HAP-1 (cell line): ENCODE measurements at regions not wholly inside any gene's neighbourhood (a gene's known extent, or its start where the extent isn't known, plus 50 kb on each side); places are given as distances from the start of the nearest gene placed in this dataset.
"Not testable (repeated sequence)": the region's sequence is repeated elsewhere in the genome, so short reads cannot be mapped to it uniquely, and the experiment has no call there.

Experiments
- DNase-seq, 2 experiments: peaks; one replicate each; pipeline ENCODE4 v3.0.0-alpha.2; 2016 to 2020; ENCODE audit warnings: low spot score in 2 of 2
- H3K27me3 ChIP-seq: fragments of 250-450 bp; sonication (Bioruptor Pico); 2 replicates; pipeline ENCODE4 v1.5.1; 2020; ENCODE audit warnings: low read depth, mild to moderate bottlenecking, moderate library complexity
- H3K36me3 ChIP-seq: fragments of 250-450 bp; sonication (Bioruptor Pico); replicated peaks from 2 replicates; pipeline ENCODE4 v1.5.1; 2020; ENCODE audit warnings: mild to moderate bottlenecking
- H3K4me1 ChIP-seq: fragments of 250-450 bp; sonication (Bioruptor Pico); 2 replicates; pipeline ENCODE4 v1.5.1; 2020; ENCODE audit warnings: mild to moderate bottlenecking
- H3K4me3 ChIP-seq: fragments of 250-450 bp; sonication (Bioruptor Pico); 2 replicates; pipeline ENCODE4 v1.5.1; 2020; ENCODE audit warnings: mild to moderate bottlenecking, moderate library complexity
- H3K9me3 ChIP-seq: fragments of 250-450 bp; sonication (Bioruptor Pico); 2 replicates; pipeline ENCODE4 v1.5.1; 2020; ENCODE audit warnings: mild to moderate bottlenecking, moderate library complexity
- in situ Hi-C: fragments of 300-500 bp; cut with MboI; formaldehyde crosslinking; loops from 3 replicates; pipeline ENCODE4 v1.14.3; 2020; ENCODE audit warnings: low sequenced_read_pairs, inconsistent platforms, mixed read lengths

DNA sequence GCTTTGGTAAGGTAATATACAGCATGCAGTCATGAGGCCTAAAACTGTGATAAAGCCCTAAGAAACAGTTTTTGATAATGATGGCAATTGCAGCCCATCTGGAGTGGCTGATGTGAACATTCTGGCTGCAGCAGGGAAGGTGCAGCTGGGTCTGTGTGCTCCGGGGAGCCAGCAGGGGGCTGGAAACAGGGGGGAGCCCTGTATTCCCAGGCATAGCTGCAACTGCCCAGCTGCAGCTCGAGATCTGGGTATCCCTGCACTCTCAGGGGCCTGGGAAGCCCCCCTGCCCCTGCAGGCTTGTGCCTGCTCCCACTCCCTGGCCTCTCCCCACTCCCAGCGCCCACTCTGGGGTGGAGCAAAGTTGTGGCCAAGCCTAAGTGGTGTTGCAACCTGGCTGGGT, 95.6 kb downstream of the RRAGB start:
- Histone ChIP-seq H3K4me3 (no peak overlapping the region), H3K36me3 (no peaks in the 10 kb centered on the region), H3K9me3 (no peaks in the 10 kb centered on the region), H3K4me1 (no peaks in the 10 kb centered on the region), H3K27me3 (no peaks in the 10 kb centered on the region)
- in situ Hi-C loops = no loop called here
- DNase-seq = no peak

GRCh38 chrX:55815546-55815945, 98.0 kb downstream of the RRAGB start:
- no peak for DNase-seq
- Histone ChIP-seq H3K4me1 (no peaks in the 10 kb centered on the region), H3K36me3 (no peaks in the 10 kb centered on the region), H3K4me3 (no peak overlapping the region), H3K27me3 (no peaks in the 10 kb centered on the region), H3K9me3 (no peaks in the 10 kb centered on the region)
- in situ Hi-C loops = no loop called here

DNA sequence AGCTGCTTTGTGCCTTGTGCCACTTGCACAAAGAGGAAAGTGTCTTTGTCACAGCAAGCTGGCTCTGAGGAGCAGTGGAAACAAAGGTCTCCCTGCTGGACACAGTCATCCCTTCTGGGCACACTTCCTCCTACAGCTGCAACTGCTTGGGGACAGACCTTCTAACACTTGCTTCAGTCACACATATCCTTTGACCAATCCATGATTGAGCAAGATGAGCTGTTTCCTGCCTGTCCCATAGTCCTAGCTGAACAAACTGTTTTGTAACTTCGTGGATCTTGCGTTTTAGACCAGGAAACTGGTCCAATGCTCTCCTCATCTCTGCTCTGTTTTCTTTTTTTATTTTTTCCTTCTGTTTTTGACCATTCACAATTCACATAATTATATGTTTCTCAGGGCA, 98.5 kb downstream of the RRAGB start:
- H3K4me1 ChIP-seq = no peaks in the 10 kb centered on the region
- H3K4me3 ChIP-seq = no peak overlapping the region
- H3K36me3 ChIP-seq = no peaks in the 10 kb centered on the region
- H3K9me3 ChIP-seq = no peaks in the 10 kb centered on the region
- no peak for DNase-seq
- no peaks in the 10 kb centered on the region for H3K27me3 ChIP-seq
- in situ Hi-C loops = no loop called here

- in situ Hi-C loops = no loop called here
- Histone ChIP-seq H3K27me3 (no peaks in the 10 kb centered on the region), H3K9me3 (no peaks in the 10 kb centered on the region), H3K36me3 (no peaks in the 10 kb centered on the region), H3K4me3 (no peak overlapping the region), H3K4me1 (no peaks in the 10 kb centered on the region)
- no peak for DNase-seq
Measured at GRCh38 chrX:55818673-55819375, 101.3 kb downstream of the RRAGB start.

- in situ Hi-C loops = no loop called here
- no peaks in the 10 kb centered on the region for H3K4me1 ChIP-seq
- H3K4me3 ChIP-seq = no peak overlapping the region
- H3K36me3 ChIP-seq = no peaks in the 10 kb centered on the region
- DNase-seq = peak in 1 of 2 experiments; percentile 17
- no peaks in the 10 kb centered on the region for H3K9me3 ChIP-seq
- no peaks in the 10 kb centered on the region for H3K27me3 ChIP-seq
Measured at GRCh38 chrX:55839485-55839884, 121.9 kb downstream of the RRAGB start.

DNA sequence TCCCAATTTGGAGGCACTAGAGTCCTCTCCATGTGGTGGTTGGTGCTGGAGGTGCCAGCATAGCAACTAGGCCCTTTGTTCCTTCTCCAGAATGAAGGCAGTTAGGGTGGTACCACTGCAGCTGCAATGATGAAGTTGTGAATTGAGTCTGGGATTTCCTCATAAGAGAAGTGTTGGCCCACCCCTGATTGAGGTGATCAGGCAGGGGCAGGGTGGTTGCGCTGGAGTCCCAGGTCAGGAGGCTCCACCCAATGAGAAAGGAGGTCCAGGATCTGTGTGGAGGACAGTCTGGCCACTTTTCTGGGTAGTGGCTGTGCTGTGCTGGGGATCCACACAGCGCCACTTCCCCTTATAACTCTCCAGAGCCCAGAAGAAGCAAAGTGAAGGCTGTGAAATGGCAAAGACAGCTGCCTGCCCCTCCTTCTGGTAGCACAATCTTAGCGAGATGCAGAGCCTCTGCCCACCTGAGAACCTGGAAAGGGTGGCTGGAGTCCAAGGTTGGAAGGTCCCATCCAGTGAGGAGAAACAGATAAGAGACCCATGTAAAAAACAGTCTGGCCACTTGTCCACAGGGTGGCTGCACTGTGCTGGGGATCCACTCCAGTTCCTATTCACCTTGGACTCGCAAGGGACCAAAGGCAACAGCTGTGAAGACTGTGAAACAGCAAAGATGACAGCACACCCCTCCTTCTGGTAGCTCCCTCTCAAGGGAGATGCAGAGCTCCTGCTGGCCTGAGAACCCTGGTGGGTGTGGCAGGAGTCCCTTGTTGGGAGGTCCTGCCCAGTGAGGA, 124.6 kb downstream of the RRAGB start:
- H3K4me3 ChIP-seq = no peak overlapping the region
- in situ Hi-C loops = no loop called here

DNA sequence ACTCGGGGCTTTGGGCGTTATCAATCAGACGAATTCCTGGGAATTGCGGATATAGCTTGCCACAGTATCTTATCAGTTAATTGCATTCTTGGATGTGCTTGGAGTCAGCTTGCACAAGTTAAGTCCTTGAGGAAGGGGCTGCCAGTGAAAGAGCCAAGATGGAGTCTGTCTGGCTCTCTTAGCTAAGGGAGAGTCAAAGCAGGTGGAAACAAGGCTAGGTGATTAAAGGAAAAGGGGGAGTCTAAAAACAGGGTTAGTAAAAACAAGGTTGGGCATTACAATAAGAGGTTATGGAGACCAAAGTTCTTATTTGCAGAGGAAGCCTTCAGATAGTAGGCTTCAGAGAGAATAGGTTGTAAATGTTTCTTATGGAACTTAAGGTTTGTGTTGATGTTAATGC, 149.2 kb downstream of the RRAGB start:
- H3K36me3 ChIP-seq, H3K4me1 ChIP-seq, H3K4me3 ChIP-seq, H3K27me3 ChIP-seq, DNase-seq, in situ Hi-C loops, H3K9me3 ChIP-seq: not testable (repeated sequence)

More for the DNA sequence above, 124.6 kb downstream of the RRAGB start:
- Histone ChIP-seq H3K36me3 (no peaks in the 10 kb centered on the region), H3K9me3 (no peaks in the 10 kb centered on the region), H3K27me3 (no peaks in the 10 kb centered on the region), H3K4me1 (no peaks in the 10 kb centered on the region)
- no peak for DNase-seq

DNA sequence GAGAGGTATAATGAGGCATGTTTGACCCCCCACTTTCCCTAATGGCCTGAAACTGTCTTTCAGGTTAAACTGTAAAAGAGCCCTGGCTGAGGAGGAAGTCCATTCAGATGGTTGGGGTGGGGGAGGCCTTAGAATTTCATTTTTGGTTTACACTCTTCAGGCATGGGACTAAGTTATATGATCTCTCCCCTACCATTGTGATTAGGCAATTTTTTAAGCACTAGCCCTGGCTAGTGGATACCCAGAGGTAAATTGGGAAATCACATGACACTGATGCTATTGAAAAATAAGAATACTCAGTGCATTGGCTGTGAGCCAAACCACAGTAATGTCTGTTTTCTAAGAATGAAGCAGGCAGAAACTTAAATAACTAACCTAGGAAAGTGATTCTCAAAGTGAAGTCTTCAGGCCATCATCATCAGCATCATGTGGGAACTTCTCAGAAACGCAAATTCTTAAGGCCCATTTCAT, 149.7 kb downstream of the RRAGB start:
- Histone ChIP-seq H3K4me1 (no peaks in the 10 kb centered on the region), H3K4me3 (no peak overlapping the region), H3K27me3 (no peaks in the 10 kb centered on the region), H3K36me3 (no peaks in the 10 kb centered on the region), H3K9me3 (no peaks in the 10 kb centered on the region)
- in situ Hi-C loops = no loop called here
- DNase-seq = no peak

- no peaks in the 10 kb centered on the region for H3K27me3 ChIP-seq
- in situ Hi-C loops = no loop called here
- H3K4me1 ChIP-seq = no peaks in the 10 kb centered on the region
- H3K36me3 ChIP-seq = no peaks in the 10 kb centered on the region
- H3K9me3 ChIP-seq = no peaks in the 10 kb centered on the region
- H3K4me3 ChIP-seq = no peak overlapping the region
- DNase-seq = no peak
Measured at GRCh38 chrX:55867708-55868107, 150.2 kb downstream of the RRAGB start.

- in situ Hi-C loops = no loop called here
- no peak for DNase-seq
- H3K9me3 ChIP-seq = no peaks in the 10 kb centered on the region
- no peaks in the 10 kb centered on the region for H3K27me3 ChIP-seq
- H3K4me3 ChIP-seq = no peak overlapping the region
- no peaks in the 10 kb centered on the region for H3K36me3 ChIP-seq
- H3K4me1 ChIP-seq = no peaks in the 10 kb centered on the region
Measured at GRCh38 chrX:55874807-55875206, 157.3 kb downstream of the RRAGB start.

- H3K4me1 ChIP-seq, in situ Hi-C loops, H3K9me3 ChIP-seq, H3K36me3 ChIP-seq, DNase-seq, H3K27me3 ChIP-seq, H3K4me3 ChIP-seq: not testable (repeated sequence)
Measured at GRCh38 chrX:55883541-55883940, 166.0 kb downstream of the RRAGB start.

- peak overlapping the region; percentile 28 for H3K4me3 ChIP-seq
- no peaks in the 10 kb centered on the region for H3K9me3 ChIP-seq
- in situ Hi-C loops = no loop called here
- no peaks in the 10 kb centered on the region for H3K36me3 ChIP-seq
- no peaks in the 10 kb centered on the region for H3K4me1 ChIP-seq
- peak; percentile 14 to 70 for DNase-seq
- no peaks in the 10 kb centered on the region for H3K27me3 ChIP-seq
Measured at GRCh38 chrX:55907968-55908607, 190.5 kb downstream of the RRAGB start.

DNA sequence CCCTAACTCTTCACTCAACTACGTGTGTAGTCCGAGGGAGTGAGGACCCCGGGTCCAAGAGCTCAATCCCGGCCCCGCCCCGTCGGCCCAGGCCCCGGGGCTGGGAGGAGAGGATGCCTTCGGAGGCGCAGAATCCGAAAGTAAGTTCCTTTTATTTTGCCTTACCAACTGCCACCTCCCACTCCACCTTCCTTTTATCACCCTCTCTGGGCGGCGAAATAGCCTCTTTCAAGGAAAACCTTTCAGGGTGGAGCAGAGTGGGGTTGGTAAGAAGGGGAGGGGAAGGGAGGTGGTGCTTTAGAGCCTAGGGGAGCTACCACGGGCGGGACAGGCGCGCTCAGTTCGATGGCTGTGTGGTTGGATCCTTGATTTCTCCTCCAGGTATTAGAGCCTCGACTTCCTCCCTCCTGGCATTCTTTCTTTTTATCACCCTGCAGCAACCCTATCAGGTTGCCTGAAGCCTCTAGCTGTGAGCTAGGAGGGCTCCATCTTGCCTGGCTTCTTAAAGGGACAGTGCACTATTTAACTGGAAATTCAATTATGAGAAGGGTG, 191.2 kb downstream of the RRAGB start:
- H3K36me3 ChIP-seq = no peaks in the 10 kb centered on the region
- H3K27me3 ChIP-seq = no peaks in the 10 kb centered on the region
- no peaks in the 10 kb centered on the region for H3K4me1 ChIP-seq
- peak overlapping the region; percentile 28 for H3K4me3 ChIP-seq
- in situ Hi-C loops = no loop called here
- H3K9me3 ChIP-seq = no peaks in the 10 kb centered on the region
- DNase-seq = peak in 1 of 2 experiments; percentile 8
